PC-3 (cell line): ENCODE measurements at regions not wholly inside any gene's neighbourhood (a gene's known extent, or its start where the extent isn't known, plus 50 kb on each side); places are given as distances from the start of the nearest gene placed in this dataset.

Experiments used
- ATAC-seq: fragments of 200-7000 bp; cut with Tn5 transposase; 2 replicates; pipeline ENCODE4 v1.9.1; 2020; ENCODE audit warnings: mild to moderate bottlenecking, moderate library complexity
- BruUV-seq: library from RNA; stranded (reverse); fragments of 400-500 nt; replicated peaks from 2 replicates; lab custom pipeline; 2021; lab: Mats Ljungman, UMichigan
- CTCF ChIA-PET: fragments of 300-600 bp; sonication (Branson Sonifier 250); formaldehyde crosslinking; loops from one replicate; lab custom pipeline; 2022; ENCODE audit warnings: antibody characterized with exemption; lab: Charles Lee
- POLR2A ChIA-PET: fragments of 300-600 bp; sonication (Branson Sonifier 250); formaldehyde crosslinking; loops from one replicate; lab custom pipeline; 2022; ENCODE audit warnings: antibody characterized with exemption; ENCODE audit not compliant: unreplicated experiment; lab: Charles Lee
- DNase-seq: peaks from one replicate; pipeline ENCODE4 v3.0.0-alpha.2; 2015
- H2AFZ ChIP-seq: fragments of 300-600 bp; sonication (generic); 2 replicates; pipeline ENCODE4 v1.6.0; 2016; ENCODE audit warnings: antibody characterized with exemption, low read length
- H3F3A ChIP-seq: fragments of 300-600 bp; sonication (generic); one replicate; pipeline ENCODE4 v1.6.0; 2017; ENCODE audit warnings: antibody characterized with exemption, low read length, control low read depth, mild to moderate bottlenecking; ENCODE audit not compliant: unreplicated experiment
- H3K27ac ChIP-seq: fragments of 300-600 bp; sonication (generic); 2 replicates; pipeline ENCODE4 v1.5.1; 2016; ENCODE audit warnings: mild to moderate bottlenecking, low read length
- H3K27me3 ChIP-seq: fragments of 300-600 bp; sonication (generic); 2 replicates; pipeline ENCODE4 v1.6.1; 2016; ENCODE audit warnings: low read length, mixed read lengths
- H3K36me3 ChIP-seq: fragments of 300-600 bp; sonication (generic); 2 replicates; pipeline ENCODE4 v1.6.1; 2016; ENCODE audit warnings: low read depth, mixed run types, low read length, mixed read lengths
- H3K4me1 ChIP-seq: fragments of 300-600 bp; sonication (generic); 2 replicates; pipeline ENCODE4 v1.5.1; 2016; ENCODE audit warnings: low read length; ENCODE audit not compliant: insufficient read depth
- H3K4me2 ChIP-seq: fragments of 300-600 bp; sonication (generic); 2 replicates; pipeline ENCODE4 v1.6.0; 2016; ENCODE audit warnings: low read length
- H3K4me3 ChIP-seq: fragments of 300-600 bp; sonication (generic); 2 replicates; pipeline ENCODE4 v1.5.1; 2016; ENCODE audit warnings: mild to moderate bottlenecking, low read length, mixed read lengths
- H3K79me2 ChIP-seq: fragments of 300-600 bp; sonication (generic); 2 replicates; pipeline ENCODE4 v1.6.1; 2017; ENCODE audit warnings: low read length, mixed read lengths
- H3K9ac ChIP-seq: fragments of 300-600 bp; sonication (generic); 2 replicates; pipeline ENCODE4 v1.6.0; 2016; ENCODE audit warnings: mild to moderate bottlenecking, low read length
- H3K9me2 ChIP-seq: fragments of 300-600 bp; sonication (generic); replicated peaks from 2 replicates; pipeline ENCODE4 v1.6.1; 2016; ENCODE audit warnings: mixed run types, low read length, mixed read lengths
- H3K9me3 ChIP-seq: fragments of 300-600 bp; sonication (generic); 2 replicates; pipeline ENCODE4 v1.6.1; 2016; ENCODE audit warnings: low read length, mixed read lengths
- H4K20me1 ChIP-seq: fragments of 300-600 bp; sonication (generic); 2 replicates; pipeline ENCODE4 v1.6.1; 2016; ENCODE audit warnings: low read length, mixed read lengths
- CTCF ChIP-seq: fragments of 300-600 bp; sonication (generic); conservative IDR thresholded peaks from 2 replicates; pipeline ENCODE4 v1.5.1; 2017; ENCODE audit warnings: antibody characterized with exemption, low read depth, mild to moderate bottlenecking, low read length
- EZH2 ChIP-seq: fragments of 300-600 bp; sonication (generic); IDR thresholded peaks from one replicate; pipeline ENCODE4 v1.6.1; 2017; ENCODE audit warnings: antibody characterized with exemption, mild to moderate bottlenecking, low read length; ENCODE audit not compliant: unreplicated experiment
- EZH2phosphoT487 ChIP-seq: fragments of 300-600 bp; sonication (generic); IDR thresholded peaks from 2 replicates; pipeline ENCODE4 v1.6.1; 2018; ENCODE audit warnings: mild to moderate bottlenecking, antibody characterized with exemption, low read length, borderline replicate concordance
- intact Hi-C: fragments of 100-400 bp; cut with micrococcal nuclease; formaldehyde crosslinking; loops from 2 replicates; pipeline ENCODE4 v1.9.0; 2023

GRCh38 chr2:12156349-12156748, 409.9 kb downstream of the LPIN1 start:
- H3K27me3 ChIP-seq, result no peaks in the 10 kb centered on the region
- peak overlapping the region; percentile 62 for H3K27ac ChIP-seq
- no peaks in the 10 kb centered on the region for H3K79me2 ChIP-seq
- peaks cover 20% of the 10 kb centered on the region for H3K4me1 ChIP-seq
- DNase-seq (no peak), ATAC-seq (no peak)
- no peaks in the 10 kb centered on the region for H3F3A ChIP-seq
- intact Hi-C loops, result no loop called here
- TF ChIP-seq CTCF, result no peak
- no peaks in the 10 kb centered on the region for H4K20me1 ChIP-seq
- no peaks in the 10 kb centered on the region for H3K9me3 ChIP-seq
- H3K9ac ChIP-seq, result no peak overlapping the region
- ChIA-PET POLR2A (interaction anchor here (0.5 kb wide), 1 partner anchor 327 kb away, joined by 3 read pairs; no protein-coding TSS in a partner anchor), CTCF (interaction anchor here (0.6 to 0.7 kb wide), 2 partner anchors 132 to 220 kb away, joined by 3 to 4 read pairs; no protein-coding TSS in a partner anchor)
- H3K4me3 ChIP-seq, result no peak overlapping the region
- BruUV-seq, result no TSS peak
- no peaks in the 10 kb centered on the region for H3K9me2 ChIP-seq
- H3K4me2 ChIP-seq, result peak overlapping the region; percentile 15
- no peaks in the 10 kb centered on the region for H3K36me3 ChIP-seq
- no peak overlapping the region for H2AFZ ChIP-seq

- intact Hi-C loops, result no loop called here
- Histone ChIP-seq H2AFZ (no peak overlapping the region), H3K27ac (no peak overlapping the region), H3K9me3 (no peaks in the 10 kb centered on the region), H3K36me3 (no peaks in the 10 kb centered on the region), H3F3A (no peaks in the 10 kb centered on the region), H3K27me3 (no peaks in the 10 kb centered on the region), H4K20me1 (no peaks in the 10 kb centered on the region), H3K79me2 (no peaks in the 10 kb centered on the region), H3K4me3 (no peak overlapping the region), H3K4me1 (peaks cover 6% of the 10 kb centered on the region), H3K9ac (no peak overlapping the region), H3K4me2 (no peak overlapping the region), H3K9me2 (no peaks in the 10 kb centered on the region)
- DNase-seq (no peak), ATAC-seq (peak; percentile 75)
- ChIA-PET CTCF (no interaction called here), POLR2A (no interaction called here)
- BruUV-seq, result no TSS peak
- TF ChIP-seq EZH2phosphoT487, result no peak
- no peak for TF ChIP-seq EZH2
These were observed 414.7 kb downstream of the LPIN1 start for GRCh38 chr2:12161085-12161484.

- H3K4me1 ChIP-seq, result no peaks in the 10 kb centered on the region; the same call in 1 of the 2 replicates
- DNase-seq, result no peak
- BruUV-seq, result no TSS peak
- intact Hi-C loops, result no loop called here
- no peaks in the 10 kb centered on the region for H3K9me2 ChIP-seq
- no peaks in the 10 kb centered on the region for H3K9me3 ChIP-seq
- no peak overlapping the region for H3K4me3 ChIP-seq
- ChIA-PET CTCF (no interaction called here), POLR2A (no interaction called here)
- no peak overlapping the region for H3K9ac ChIP-seq
- no peaks in the 10 kb centered on the region for H4K20me1 ChIP-seq
- H3F3A ChIP-seq, result no peaks in the 10 kb centered on the region
- no peaks in the 10 kb centered on the region for H3K27me3 ChIP-seq
- H3K79me2 ChIP-seq, result no peaks in the 10 kb centered on the region
- no peak for ATAC-seq
- H3K27ac ChIP-seq, result no peak overlapping the region
- H2AFZ ChIP-seq, result no peak overlapping the region
- no peak overlapping the region for H3K4me2 ChIP-seq
- H3K36me3 ChIP-seq, result no peaks in the 10 kb centered on the region
- no peak for TF ChIP-seq CTCF
- no peak for TF ChIP-seq EZH2
- TF ChIP-seq EZH2phosphoT487, result no peak
These were observed 416.1 kb downstream of the LPIN1 start for GRCh38 chr2:12162269-12163247.
